Activated effector memory CD4-positive, alpha-beta T cell treated with Interleukin-2 at 50 U/mL for 16 hours (primary cell): ENCODE measurements at regions not wholly inside any gene's neighbourhood (a gene's known extent, or its start where the extent isn't known, plus 50 kb on each side); places are given as distances from the start of the nearest gene placed in this dataset.
"Not testable (repeated sequence)": the region's sequence is repeated elsewhere in the genome, so short reads cannot be mapped to it uniquely, and the experiment has no call there.

Experiments
- DNase-seq: peaks from one replicate; pipeline ENCODE4 v3.0.0-alpha.2; 2020

DNA sequence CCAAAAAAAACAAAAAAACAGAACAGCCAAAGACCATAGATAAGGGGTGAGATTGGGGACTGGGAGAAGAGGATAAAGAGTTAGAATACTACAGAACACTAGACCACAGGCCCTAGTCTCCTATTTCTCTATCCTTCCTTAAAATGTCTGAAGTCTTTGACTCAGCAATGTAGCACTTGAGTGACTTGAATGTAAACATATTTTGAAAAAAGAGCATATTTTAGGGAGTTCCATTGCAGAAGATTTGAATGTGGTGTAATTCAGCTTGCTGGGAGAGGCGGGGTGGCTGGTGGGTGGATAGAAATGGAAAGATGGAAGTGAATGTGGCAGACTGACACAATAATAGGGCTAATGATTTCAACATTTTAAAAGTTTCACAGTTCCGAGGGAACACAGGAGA lies 144.9 kb downstream of the CHIC2 start:
- no peak for DNase-seq

DNA sequence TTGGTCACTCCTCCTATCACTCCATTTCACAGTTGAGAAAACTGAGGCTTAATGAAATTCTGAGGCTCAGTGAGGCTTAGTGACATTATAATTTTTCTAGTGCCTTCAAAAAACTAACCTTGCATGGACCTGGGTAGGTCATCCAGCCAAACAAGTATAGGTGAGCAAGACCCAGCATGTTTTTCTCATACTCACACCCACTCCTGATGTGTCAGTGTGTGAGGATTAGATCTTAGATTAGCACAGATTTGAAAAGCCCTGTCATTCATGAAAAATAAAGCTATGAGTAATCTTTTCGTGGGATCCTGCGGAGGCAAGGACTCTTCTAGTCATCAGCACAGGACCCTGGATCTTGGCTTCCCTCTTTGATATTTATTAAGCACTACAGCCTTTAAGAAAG lies 146.7 kb downstream of the CHIC2 start:
- no peak for DNase-seq

DNA sequence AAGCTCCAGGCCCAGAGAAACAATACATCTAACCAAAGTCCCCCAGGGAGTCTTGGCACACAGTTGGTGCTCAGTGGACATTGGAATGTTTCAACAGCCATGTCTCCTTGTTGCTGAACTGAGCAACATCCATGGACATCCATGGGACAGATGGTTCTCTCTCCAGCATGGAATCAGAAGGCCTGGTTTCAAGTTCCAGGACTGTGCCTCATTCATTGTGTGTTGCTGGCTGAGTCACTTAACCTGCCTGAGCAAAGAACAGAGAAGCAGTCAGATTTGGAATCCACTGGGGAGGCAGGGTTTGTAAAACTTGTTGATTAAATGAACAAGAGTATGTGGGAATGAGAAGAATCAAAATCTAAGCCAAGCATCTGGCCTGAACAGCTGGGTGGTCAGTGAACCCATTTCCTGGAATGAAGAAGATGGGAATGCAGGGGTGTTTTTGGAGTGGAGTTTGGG lies 147.9 kb downstream of the CHIC2 start:
- DNase-seq, result no peak

DNA sequence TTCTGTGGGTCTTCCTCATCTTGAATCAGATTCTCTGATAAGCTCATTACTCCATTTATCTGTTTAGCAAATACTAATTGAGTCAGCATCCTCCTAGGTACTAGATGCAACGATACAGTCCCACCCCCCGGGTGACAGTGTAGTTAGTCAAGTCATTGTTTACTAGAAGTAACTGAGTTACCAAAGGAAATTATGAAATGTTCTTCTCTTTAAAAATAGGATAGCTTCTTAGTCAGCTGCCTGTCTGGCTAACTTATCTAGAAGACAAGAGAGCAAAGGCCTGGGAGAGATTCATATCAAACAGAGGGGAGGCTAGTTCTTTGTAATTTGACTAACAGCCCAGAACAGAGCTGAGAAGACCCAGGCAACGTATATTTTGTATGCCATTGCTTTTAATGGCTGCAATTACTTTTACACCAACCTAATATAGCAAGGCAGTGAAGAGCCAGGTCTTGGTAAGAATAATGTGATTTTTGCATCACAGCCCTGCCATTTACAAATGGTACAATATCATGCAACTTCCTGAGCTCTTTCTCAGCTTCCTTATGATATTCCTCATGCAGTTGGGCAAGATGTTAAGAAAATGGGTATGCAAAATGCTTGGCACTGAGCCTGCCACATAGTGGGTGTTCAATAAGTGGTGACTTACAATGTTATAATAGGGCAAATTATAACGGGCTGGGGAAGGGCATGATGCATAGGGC lies 149.9 kb downstream of the CHIC2 start:
- DNase-seq, result no peak

DNA sequence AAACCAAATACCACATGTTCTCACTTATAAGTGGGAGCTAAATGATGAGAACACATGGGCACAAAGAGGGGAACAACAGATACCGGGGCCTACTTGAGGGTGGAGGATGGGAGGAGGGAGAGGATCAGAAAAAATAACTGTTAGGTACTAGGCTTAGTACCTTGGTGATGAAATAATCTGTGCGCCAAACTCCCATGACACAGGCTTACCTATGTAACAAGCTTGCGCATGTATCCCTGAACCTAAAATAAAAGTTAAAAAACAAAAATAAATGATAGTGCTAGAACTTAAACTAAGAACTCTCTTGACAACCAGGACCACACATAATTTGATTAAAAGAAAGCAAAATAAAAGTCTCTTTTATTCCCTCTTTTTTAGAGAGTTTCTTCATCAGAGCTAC lies 150.6 kb downstream of the CHIC2 start:
- DNase-seq, result no peak

DNA sequence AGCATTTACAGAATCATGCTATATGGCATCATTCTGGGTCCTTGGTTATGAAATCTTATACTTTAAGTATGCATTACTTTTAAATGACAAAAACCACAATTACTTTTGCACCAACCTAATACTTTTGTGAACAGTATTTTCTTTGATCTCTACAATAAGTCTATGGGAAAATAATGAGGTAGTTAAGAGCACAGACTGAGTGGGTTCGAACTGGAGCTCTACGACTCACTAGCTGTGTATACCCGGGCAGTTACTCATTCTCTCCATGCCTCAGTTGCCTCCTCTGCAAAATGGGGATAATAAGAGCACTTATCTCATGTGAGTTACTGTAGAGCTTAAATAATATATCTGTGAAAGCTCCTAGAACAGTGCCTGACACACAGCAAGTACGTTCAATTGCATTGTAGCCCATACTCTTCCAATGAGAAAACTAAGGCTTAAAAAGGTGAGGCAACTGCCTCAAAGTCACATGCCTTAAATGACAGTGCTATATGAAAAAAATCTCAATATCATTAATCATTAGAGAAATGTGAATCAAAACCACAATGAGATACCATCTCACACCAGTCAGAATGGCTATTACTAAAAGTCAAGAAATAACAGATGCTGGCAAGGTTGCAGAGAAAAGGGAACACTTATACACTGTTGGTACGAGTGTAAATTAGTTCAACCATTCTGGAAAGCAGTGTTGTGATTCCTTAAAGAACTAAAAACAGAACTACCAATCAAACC lies 151.5 kb downstream of the CHIC2 start:
- DNase-seq, result no peak

DNA sequence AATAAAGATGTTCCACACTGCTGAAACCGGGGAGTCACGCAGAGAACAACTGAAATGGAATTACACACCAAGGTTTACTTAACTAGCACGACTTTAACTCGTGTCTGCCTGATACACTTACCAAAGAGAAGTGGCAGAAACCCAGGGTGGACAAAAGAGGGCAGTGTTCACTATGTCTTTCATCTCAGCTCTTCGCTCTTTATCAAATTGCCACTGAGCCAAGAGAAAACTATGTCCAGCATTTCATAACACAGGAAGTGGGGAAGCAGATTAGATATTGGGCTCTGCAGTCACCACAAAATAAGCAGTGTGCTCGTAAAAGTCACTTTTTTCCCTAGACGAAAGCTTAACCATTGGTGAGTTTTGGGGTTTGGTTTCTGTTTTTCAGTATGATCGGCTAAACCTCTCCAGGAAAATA lies 155.7 kb downstream of the CHIC2 start:
- no peak for DNase-seq

DNA sequence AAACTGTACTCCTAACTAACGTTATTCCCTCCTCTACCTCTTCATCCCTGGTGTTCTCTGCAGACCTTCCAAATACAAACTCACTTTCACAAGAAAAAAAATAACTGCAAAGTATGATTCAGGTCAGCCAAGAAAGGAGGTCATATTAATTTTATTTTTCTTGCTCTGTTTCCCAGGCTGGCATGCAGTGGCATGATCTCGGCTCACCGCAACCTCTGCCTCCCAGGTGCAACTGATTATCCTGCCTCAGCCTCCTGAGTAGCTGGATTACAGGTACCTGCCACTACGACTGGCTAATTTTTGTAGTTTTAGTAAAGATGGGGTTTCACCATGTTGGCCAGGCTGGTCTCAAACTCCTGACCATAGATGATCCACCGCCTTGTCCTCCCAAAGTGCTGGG lies 156.6 kb downstream of the CHIC2 start:
- no peak for DNase-seq

DNA sequence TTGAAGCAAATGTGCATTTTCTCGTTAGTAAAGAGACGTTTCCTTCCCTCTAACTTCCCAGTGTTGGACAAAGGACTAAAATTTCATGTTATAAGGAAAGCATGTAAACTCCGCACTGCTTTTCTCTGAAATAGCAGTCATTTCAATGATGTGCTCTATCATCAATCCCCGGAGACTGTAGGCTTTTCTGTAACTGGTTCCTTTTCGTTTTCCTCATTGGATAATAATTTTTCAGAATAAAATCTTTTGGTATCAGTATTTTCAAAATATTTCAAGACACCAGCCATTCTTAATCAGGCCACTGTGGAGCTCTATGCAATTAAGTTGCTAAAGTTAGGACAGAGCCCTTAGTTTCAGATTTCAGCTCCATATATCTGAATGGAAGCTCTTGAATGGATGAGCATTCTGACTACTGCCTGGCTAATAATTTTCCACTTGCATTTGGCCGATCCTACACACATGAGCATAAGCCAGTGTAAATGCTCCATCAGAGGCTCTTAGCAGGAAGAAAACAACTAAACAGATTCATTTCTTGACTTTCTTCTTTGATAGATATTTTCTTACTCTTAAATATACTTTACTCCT lies 157.7 kb downstream of the CHIC2 start:
- DNase-seq, result no peak

DNA sequence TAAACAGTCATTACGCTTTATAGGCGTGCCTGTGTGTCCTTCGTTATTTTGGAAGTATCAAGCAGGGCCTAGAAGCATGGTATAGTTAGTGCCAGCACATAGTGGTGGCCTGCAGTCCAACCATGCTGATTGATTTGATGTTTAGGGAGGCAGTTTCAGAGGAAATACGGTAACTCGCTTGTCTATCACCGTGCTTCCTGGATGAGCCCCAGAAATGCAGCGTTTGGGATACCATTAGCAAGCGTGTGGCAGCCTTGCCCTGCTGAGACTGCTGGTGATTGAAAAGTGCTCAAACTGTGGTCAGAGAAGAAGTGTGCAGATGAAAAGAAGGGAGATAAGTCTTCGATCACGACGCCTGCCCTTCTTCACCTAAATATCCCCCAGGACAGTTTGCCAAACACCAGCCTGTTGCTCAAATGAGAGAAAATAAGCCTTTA lies 158.4 kb downstream of the CHIC2 start:
- no peak for DNase-seq

DNA sequence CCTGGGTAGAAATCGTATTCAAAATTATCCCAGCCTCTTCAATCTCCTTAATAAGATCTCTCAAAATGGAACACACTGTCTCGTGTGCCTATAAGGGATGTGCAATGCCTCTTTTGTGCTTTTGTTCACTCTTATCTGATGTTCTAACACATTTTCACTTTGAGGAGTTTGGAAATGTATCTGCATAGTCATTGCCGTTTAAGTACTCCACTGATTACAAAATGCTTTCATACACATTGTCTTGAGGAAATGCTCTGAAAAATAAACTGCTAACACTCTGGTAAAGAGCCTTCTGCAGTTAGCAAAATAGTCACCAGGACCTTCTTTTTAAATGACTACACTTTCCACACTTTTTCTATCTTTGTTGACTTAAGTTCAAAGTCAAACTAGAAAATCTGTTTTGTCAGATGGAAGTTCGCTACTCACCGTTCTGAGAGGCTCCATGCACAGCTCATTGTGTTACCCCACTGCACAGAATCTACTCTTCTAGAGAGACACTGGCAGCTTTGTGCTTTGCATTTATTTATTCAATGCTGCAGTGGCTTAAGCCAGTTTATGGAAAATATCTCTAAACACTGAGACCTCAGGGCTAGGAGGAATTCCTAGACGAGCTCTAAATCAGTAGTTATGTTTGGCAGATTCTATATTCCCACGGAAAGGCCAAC lies 159.0 kb downstream of the CHIC2 start:
- DNase-seq, result no peak

DNA sequence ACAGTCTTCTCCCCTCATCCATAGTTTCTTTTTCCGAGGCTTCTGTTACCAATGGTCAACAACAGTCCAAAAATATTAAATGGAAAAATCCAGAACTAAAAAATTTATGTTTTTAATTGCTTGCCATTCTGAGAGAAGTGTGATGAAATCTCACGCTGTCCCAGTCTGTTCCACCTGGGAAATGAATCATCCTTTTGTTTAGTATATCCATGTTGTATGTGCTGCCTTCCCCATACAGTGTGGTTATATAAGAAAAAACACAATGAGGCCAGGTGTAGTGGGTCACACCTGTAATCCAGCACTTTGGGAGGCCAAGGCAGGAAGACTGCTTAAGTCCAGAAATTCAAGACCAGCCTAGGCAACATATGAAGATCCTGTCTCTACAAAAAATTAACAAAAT lies 161.6 kb downstream of the CHIC2 start:
- DNase-seq, result no peak

DNA sequence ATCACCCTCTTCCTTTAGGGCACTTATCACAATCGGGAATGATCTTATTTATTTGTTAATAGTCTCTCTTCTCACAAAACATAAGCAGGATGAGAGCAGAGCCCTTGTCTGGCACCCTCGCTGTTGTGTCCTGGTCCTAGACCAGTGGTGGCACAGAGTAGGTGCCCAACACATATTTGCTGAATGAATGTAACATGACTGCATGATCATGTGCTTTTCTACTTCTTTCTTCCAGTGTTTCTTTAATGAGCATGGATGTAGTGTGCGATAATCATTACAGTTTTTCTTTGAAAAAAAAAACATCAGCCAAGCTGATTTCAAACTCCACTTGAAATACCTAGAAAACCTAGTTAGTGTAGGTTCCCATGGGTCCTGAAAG lies 164.1 kb downstream of the CHIC2 start:
- no peak for DNase-seq

DNA sequence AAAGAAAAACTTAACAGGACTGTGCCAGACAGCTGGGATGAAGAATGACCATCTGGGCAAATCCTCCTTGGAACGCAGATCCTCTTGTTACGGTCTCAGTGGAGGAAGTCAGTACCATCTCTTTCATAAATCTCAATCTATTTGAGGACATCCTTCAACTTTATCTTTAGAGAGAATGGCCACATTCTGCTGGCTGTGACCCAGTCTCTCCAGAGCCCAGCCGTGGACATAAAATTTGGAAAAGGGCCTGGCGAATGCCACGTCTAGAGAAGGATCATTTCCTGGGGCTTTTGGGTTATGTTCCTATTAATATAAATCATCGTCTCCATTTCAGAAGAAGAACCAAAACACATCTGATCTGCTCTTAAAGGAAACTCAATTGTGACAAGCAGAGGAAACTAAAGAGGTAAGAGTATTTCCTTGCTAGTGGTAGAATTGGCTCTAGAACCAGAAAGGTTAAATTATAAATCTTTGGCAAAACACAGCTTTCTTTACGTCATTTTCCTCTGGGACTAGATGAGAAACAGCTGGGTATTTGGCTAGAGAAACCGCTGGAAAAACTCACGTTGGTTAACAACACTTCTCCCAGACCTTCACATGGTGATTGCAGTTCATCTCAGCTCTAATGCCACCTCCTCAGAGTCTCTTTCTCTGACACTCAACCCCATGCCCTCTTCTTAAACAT lies 164.7 kb downstream of the CHIC2 start:
- no peak for DNase-seq

DNA sequence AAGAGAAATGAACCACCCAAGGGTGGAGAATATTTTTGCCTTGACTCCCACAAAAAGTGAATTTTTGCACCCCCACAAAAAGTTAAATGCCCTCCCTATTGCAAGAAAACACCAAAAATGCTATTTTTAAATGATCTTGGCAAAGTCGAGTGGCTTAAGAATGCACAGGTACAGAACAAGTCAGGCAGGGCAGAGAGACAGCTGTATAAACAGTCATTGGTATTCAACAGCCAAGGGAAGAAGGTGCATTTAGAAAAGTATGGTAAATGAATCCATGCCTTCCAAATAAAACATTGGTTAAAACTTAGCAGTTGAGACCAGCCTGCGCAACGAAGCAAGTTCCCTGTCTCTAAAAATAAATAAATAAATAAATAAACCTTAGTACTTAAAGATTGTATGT lies 169.3 kb downstream of the CHIC2 start:
- DNase-seq, result no peak

DNA sequence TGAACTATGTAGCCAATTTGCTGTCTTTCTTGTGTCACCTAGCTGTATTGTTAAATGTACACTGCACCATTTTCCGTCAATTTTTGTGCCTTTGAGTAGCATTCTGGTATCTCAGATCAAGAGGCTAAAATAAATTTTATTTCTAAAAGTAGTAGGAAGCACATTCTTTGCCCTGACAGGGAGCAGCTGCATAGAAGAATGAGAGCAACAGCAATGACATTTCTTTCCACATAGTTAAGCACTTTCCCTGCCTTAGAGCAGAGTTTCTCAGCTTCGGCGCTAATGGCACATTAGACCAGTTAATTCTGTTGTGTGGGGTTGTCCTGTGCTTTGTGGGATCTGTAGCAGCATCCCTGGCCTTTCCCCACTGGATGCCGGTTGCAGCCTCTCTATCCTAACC lies 173.9 kb downstream of the CHIC2 start:
- DNase-seq, result no peak

DNA sequence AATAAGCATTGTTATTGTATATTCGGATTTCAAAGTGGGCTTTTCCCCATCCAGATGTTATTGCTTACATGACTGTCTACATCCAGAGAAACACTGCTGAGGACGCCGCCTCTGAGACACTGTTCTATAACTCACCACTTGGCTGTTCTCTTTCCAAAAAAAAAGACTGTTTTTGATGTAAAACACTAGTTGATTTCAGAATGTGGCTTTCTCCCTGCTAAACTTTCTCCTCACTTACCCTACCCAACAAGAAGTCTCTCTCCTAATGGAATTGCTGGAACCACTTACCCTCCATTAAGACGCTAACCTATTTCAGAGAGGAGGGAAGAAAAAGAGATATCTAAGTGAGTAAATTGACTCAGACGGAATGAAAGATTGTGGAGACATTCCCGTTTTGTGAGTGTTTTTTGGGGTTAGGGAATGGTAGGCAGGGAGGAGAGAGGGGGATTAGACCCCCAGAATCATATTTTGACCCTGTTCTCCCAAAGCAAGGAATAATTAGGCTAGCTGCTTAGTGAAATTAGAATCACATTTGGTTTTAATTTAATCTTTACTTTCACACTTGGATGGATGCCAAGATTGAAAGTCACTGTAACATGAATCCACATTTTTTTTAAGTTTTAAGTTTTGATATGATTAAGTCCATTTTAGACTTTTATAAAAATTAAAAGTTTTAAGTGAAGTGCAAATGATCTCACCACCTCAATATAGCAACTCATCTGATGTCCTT lies 174.9 kb downstream of the CHIC2 start:
- DNase-seq, result no peak

DNA sequence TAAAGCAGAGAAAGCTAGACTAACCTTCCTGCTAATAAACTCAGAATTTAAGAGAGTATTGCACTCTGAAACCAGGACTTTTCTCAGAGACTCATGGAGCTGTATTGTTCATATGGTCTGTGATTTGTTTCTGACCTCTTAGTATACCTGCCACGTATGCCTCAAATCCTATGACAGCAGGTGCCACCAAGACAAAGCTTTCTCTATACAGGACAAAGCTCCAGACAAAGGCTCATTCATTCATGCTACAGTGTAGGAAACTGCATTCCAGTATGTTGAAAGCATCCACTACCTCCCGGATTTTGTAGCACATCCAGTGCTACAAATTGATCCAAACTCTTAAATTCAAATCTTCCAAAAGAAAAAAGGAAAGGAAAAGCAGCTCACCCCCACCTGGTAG lies 178.3 kb downstream of the CHIC2 start:
- no peak for DNase-seq

DNA sequence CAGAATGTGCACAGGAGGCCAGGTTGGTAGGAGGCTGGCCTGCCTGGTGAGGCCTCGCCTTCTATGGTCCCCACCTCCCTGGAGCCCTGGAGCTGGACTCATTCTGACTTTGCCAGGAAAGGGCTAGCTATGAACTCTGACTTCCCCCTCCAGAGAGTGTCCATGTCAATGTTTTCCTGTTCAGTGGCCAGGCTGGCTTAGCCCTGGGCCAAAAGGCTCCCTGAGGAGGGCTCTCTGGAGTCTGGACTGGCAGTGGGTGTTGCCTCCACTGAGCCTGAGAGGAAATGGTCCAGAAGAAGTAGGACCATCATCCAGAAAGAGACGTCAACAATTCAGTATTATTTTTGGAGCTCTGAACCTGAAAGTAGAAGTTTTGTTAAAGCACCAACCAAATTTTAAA lies 178.7 kb downstream of the CHIC2 start:
- DNase-seq, result no peak

DNA sequence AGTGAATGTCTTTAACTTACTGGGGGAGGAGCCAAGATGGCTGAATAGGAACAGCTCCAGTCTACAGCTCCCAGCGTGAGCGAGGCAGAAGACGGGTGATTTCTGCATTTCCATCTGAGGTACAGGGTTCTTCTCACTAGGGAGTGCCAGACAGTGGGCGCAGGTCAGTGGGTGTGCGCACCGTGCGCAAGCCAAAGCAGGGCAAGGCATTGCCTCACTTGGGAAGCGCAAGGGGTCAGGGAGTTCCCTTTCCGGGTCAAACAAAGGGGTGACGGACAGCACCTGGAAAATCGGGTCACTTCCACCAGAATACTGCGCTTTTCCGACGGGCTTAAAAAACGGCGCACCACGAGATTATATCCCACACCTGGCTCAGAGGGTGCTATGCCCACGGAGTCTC lies 187.3 kb downstream of the CHIC2 start:
- DNase-seq, result not testable (repeated sequence)

DNA sequence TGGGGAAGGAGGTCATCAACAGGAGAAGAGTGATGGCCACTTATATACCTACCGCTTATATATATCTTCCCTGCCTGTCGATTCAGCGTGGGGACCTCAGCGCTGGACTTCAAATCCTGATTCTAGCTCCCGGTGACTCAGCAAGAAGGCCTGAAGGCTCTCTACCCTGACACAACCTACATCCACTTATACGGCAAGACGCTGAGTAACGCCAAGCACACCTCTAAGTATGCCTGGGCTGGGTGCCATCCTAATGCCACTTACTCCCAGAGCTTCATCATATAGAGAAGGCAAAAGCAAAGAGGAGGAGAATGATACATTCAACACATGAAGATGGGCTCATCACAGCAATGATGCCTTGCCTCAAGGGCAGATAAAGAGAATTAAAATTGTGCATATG lies 198.3 kb downstream of the CHIC2 start:
- no peak for DNase-seq

DNA sequence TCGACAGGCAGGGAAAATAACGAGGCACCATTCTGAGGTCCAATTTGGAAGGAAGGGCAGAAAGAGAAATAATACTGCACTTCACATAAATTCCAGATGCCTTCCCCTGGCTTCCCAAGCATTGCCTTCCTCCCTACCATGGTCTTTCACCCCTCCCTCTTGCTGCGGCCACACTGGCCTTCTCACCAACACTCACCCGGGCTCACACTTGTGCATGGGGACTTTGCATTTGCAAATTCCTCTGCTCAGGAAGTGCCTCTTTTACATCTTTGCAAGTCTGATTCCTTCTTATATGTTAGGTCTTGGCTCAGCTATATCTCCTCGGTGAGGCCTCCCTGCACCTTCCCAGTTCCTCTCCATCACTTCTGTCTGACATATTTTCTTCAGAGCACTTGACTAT lies 199.4 kb downstream of the CHIC2 start:
- DNase-seq, result no peak
